GM06990 (cell line): ENCODE measurements at regions not wholly inside any gene's neighbourhood (a gene's known extent, or its start where the extent isn't known, plus 50 kb on each side); places are given as distances from the start of the nearest gene placed in this dataset.

Experiments used
- DNase-seq: peaks from one replicate; pipeline ENCODE4 v3.0.0-alpha.2; 2011; ENCODE audit not compliant: insufficient read length; ENCODE audit errors: extremely low read depth
- H3K27me3 ChIP-seq: replicated peaks from 2 replicates; pipeline ENCODE4 v1.6.0; 2011; ENCODE audit warnings: low read length; ENCODE audit not compliant: control insufficient read depth, insufficient read depth
- H3K36me3 ChIP-seq: 2 replicates; pipeline ENCODE4 v1.5.1; 2011; ENCODE audit warnings: low read length; ENCODE audit not compliant: control insufficient read depth, insufficient read depth
- H3K4me3 ChIP-seq: replicated peaks from 2 replicates; pipeline ENCODE4 v1.5.1; 2011; ENCODE audit warnings: low read depth, mild to moderate bottlenecking, control low read depth, low read length
- CTCF ChIP-seq: IDR thresholded peaks from 2 replicates; pipeline ENCODE4 v1.5.1; 2011; ENCODE audit warnings: low read length, control low read depth, mild to moderate bottlenecking, inconsistent platforms; ENCODE audit not compliant: insufficient read depth, poor library complexity, severe bottlenecking

DNA sequence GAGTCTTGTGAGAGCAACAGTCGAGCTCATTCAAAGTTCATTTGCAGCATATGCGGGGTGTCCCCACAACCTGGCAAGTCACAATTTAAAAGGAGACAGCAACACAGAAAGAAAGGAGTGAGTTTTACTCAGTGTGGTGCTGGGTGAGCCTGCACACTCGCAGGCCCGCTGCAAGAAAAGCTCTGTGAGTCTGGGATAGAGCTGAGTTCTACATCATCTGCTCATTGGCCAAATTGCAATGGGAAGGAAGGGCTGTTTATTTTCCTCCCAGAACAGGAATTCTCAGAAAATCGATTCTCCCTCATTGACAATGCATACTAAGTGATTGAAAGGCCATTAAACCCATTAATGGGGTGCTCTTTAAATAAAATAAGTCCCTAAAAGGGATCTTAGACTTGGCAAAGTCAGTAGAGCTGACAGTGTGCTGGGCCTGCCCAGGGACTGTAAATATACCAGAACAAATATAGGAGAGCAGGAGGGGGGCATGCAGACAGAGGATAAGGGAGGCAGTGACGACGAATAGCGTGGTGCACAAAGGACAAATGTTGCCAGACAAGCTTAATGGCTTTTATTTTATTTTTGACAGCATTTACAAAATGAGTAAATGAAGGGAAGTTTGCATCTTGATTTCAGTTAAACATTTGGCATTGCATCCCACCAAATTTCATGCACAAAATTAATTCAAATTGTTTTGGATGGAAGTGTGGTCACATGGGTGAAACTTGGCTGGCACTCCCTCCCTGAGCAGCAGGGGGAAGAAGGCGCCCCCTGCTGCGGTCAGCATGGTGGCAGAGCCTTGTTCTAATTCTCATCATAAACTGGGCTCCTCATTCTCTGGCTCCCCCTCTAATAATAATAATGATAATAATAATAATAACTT lies 215.7 kb downstream of the SNX10 start:
- Histone ChIP-seq H3K27me3 (peaks cover 1% of the 10 kb centered on the region; the same call in 1 of the 2 replicates), H3K4me3 (no peak overlapping the region), H3K36me3 (no peaks in the 10 kb centered on the region)
- DNase-seq = no peak
- no peak for TF ChIP-seq CTCF

DNA sequence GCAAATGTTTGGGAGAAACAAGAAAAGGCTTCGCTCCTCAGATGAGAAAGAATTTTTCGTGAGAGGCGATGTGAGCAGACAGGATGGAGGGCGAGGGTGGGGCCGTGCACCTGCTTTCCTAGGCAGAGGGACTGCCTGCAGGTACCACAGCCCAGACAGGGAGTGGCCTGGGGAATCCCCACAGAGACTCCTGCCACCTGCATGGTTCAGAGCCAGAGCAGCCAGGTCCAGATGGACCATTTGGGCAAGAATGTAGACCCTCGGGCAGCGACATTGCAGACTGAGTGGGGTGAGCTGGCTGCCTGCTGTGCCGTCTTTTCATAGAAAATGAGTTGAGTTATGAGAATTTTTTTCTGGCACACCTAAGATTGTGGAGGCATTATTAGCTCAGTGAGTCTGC lies 216.8 kb downstream of the SNX10 start:
- no peak for TF ChIP-seq CTCF
- peaks cover 1% of the 10 kb centered on the region; the same call in 1 of the 2 replicates for H3K27me3 ChIP-seq
- no peak for DNase-seq
- no peaks in the 10 kb centered on the region for H3K36me3 ChIP-seq
- no peak overlapping the region for H3K4me3 ChIP-seq

DNA sequence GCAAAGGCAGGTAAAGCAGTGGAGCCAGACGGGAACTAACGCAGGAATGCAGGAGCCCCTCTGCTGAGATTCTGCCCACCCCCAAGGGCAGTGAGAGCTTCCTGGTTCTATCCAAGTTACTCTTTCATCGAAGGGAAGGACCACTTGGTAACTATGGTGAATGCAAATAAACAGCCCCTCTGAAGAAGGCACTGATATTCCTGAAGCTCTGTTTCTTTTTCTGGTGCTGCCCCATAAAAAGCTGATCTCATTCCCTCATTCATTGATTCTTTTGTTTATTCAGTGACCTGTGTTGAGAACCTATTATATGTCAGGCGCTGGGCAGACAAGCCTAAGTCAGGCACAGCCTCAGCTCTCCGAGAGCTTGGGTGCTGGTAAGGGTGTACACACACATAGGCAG lies 217.3 kb downstream of the SNX10 start:
- Histone ChIP-seq H3K36me3 (no peaks in the 10 kb centered on the region), H3K4me3 (no peak overlapping the region), H3K27me3 (peaks cover 1% of the 10 kb centered on the region; the same call in 1 of the 2 replicates)
- DNase-seq = no peak
- no peak for TF ChIP-seq CTCF

DNA sequence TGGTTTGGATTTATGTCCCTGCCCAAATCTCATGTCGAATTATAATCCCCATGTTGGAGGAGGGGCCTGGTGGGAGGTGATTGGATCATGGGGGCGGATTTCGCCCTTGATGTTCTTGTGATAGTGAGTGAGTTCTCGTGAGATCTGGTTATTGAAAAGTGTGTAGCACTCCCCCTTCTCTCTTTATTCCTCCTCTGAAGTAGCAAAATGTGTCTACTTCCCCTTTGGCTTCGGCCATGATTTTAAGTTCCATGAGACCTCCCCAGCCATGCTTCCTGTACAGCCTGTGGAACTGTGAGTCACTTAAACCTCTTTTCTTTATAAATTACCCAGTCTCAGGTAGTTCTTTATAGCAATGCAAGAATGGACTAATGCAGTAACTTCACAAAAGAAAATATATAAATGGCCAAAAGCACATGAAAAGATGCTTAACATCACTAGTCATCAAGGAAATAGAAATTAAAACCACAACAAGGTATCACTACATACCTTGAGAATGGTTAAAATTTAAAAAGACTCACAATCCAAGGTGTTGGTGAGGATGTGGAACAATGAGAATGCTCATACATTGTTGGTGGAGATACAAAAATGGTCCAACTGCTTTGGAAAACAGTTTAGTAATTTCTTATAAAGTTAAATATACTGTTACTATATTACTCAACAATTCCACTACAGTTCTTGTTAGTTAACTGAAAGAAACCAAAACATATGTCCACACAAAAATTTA lies 218.7 kb downstream of the SNX10 start:
- no peaks in the 10 kb centered on the region for H3K36me3 ChIP-seq
- no peak for DNase-seq
- H3K27me3 ChIP-seq = peaks cover 3% of the 10 kb centered on the region
- no peak overlapping the region for H3K4me3 ChIP-seq
- no peak for TF ChIP-seq CTCF

GRCh38 chr7:26511866-26512265 lies 220.2 kb downstream of the SNX10 start:
- Histone ChIP-seq H3K36me3 (no peaks in the 10 kb centered on the region), H3K4me3 (no peak overlapping the region), H3K27me3 (peaks cover 5% of the 10 kb centered on the region)
- no peak for DNase-seq
- TF ChIP-seq CTCF = no peak
